Gastrocnemius medialis (tissue), 4 donors: ENCODE measurements at regions not wholly inside any gene's neighbourhood (a gene's known extent, or its start where the extent isn't known, plus 50 kb on each side); places are given as distances from the start of the nearest gene placed in this dataset.

Source experiments
- CTCF ChIP-seq, 5 experiments: fragments of 450-650 bp in 3 of 5; fragments of 200-600 bp in 2 of 5; sonication (generic) in 2 of 5; IDR thresholded peaks in 4 of 5; conservative IDR thresholded peaks in 1 of 5; 1 replicate in 4 of 5; 2 replicates in 1 of 5; pipeline ENCODE4 v1.5.1; 2016 to 2019; ENCODE audit warnings: antibody characterized with exemption in 5 of 5, mild to moderate bottlenecking in 3 of 5, moderate library complexity in 3 of 5
- POLR2A ChIP-seq, 2 donors: fragments of 450-650 bp; IDR thresholded peaks; one replicate each; pipeline ENCODE4 v1.6.1; 2017; ENCODE audit warnings: antibody characterized with exemption in 2 of 2, mild to moderate bottlenecking in 2 of 2, moderate library complexity in 2 of 2

- TF ChIP-seq POLR2A (IDR thresholded peaks at IDR 0.05): no peak
- TF ChIP-seq CTCF (IDR thresholded peaks at IDR 0.05 in 4 of 5, conservative IDR thresholded peaks at IDR 0.05 in 1 of 5): no peak
These were observed 163.1 kb upstream of the MPPED2 start for GRCh38 chr11:30749268-30749667.
